HFF-Myc (cell line): ENCODE measurements at regions not wholly inside any gene's neighbourhood (a gene's known extent, or its start where the extent isn't known, plus 50 kb on each side); places are given as distances from the start of the nearest gene placed in this dataset.

ENCODE experiments used
- DNase-seq: peaks from one replicate; pipeline ENCODE4 v3.0.0-alpha.2; 2011; ENCODE audit warnings: low read depth; ENCODE audit errors: extremely low read depth
- H3K4me3 ChIP-seq: replicated peaks from 2 replicates; pipeline ENCODE4 v1.5.1; 2011; ENCODE audit warnings: low read depth, mild to moderate bottlenecking, control low read depth, low read length
- TF ChIP-seq, protein P1 (sequence below): IDR thresholded peaks from 2 replicates; pipeline ENCODE4 v1.5.1; 2012; ENCODE audit warnings: mild to moderate bottlenecking, low read depth, low read length, control low read depth; ENCODE audit errors: missing control alignments

DNA sequence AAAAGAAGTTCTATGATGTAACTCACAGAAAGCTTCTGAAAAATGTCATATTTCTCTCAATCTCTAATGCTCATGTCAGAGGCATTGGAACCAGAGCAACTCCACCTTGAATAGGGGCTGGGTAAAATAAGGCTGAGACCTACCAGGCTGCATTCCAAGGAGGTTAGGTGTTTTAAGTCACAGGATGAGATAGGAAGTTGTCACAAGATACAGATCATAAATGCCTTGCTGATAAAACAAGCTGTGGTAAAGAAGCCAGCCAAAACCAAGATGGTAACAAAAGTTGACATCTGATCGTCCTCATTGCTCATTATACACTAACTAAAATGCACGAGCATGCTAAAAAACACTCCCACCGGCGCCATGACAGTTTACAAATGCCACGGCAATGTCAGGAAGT lies 411.1 kb upstream of the GRIA1 start:
- TF ChIP-seq, protein P1, sequence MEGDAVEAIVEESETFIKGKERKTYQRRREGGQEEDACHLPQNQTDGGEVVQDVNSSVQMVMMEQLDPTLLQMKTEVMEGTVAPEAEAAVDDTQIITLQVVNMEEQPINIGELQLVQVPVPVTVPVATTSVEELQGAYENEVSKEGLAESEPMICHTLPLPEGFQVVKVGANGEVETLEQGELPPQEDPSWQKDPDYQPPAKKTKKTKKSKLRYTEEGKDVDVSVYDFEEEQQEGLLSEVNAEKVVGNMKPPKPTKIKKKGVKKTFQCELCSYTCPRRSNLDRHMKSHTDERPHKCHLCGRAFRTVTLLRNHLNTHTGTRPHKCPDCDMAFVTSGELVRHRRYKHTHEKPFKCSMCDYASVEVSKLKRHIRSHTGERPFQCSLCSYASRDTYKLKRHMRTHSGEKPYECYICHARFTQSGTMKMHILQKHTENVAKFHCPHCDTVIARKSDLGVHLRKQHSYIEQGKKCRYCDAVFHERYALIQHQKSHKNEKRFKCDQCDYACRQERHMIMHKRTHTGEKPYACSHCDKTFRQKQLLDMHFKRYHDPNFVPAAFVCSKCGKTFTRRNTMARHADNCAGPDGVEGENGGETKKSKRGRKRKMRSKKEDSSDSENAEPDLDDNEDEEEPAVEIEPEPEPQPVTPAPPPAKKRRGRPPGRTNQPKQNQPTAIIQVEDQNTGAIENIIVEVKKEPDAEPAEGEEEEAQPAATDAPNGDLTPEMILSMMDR = no peak
- DNase-seq = no peak
- H3K4me3 ChIP-seq = no peak overlapping the region

DNA sequence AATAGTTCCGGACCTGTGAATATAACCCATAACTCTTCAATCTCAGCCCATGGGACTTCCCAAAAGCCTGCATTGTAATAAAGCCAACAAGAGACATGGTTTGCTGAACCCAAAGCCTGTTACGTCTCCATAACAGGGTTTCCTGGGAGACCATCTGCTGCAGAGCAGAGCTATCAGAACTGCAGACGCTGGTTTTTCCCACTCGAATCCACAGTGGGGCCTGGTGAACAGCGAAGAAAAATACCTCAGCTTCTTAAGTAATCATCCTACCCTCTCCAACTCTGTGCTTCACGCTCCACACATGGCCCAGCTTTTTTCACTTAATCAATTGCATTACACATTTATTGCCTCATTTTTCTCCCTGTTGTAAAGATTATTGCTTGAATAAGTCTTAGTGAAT lies 409.5 kb upstream of the GRIA1 start:
- no peak for DNase-seq
- TF ChIP-seq, protein P1 = no peak
- H3K4me3 ChIP-seq = no peak overlapping the region

DNA sequence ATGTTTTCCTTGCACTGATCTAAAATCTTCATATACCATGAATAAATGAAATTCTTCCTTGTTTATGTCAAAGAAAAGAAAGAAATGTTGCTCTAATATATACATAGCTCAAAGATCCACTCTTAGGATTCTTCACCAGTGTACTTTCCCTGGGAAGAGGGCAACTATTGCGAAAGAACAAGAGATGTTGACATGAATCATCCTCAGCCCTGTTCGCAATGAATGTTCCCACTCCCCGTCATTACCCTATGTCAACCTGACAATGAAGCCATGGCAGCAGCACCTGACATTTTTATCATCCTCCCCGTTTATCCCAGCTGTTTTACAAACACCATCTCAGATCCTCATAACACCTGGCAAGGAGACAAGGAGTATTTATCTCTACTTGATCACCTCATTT lies 409.1 kb upstream of the GRIA1 start:
- DNase-seq = no peak
- no peak overlapping the region for H3K4me3 ChIP-seq
- TF ChIP-seq, protein P1 = no peak

DNA sequence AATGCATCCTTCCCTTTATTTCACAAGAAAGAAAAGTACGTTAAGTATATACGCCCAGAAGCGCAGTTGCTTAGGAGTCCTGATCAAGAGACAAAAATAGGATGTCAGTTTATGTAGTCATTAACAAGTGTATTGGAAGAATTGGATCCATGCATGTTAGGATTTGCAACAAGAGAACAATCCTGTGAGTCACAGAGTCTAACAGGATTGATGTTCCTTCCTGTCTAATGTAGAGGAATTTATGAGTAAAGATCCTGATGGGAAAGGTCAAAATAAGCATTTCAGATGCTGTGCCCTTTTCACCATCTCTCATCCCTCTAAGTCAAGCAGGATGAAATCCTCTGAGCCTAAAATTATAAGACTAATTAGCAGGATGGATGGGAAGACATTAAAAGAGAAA lies 406.0 kb upstream of the GRIA1 start:
- no peak overlapping the region for H3K4me3 ChIP-seq
- DNase-seq = no peak
- TF ChIP-seq, protein P1 = no peak

DNA sequence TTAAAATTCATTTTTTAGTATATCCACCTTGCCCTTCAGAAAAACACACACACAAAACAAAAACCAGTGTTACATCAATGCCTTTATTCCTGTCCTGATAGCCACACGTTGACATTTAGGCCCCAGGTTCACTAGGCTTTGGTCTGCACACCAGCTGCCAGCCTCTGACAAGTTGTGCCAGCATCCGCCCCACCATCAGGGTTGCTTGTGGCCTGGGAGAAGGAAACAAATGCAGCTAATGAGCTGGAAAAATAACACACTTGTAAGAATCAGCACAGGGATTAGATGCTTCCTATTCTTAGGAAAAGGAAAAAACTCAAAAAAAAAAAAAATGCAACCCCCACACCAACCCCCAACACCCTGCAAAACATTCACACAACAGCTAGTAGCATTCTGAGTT lies 404.0 kb upstream of the GRIA1 start:
- DNase-seq = no peak
- TF ChIP-seq, protein P1 = no peak
- no peak overlapping the region for H3K4me3 ChIP-seq

DNA sequence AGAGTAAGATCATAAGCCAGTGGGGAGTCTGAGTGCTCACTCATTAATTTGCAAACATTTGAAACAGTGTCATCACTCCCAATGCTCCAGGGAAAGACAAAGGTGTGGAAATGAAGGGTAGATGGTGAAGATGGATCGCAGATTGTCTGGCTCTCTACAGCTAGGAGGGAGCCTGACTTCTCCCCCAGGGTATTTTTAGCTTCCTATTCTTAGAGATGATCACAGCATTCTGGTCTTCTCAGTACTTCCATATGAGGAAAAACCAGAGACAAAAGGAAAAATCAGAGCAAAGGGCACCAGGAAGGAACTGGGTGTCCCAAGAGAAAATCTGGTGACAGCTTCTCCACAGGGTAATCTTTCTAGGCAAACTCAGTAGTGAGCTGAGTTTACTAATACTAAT lies 401.9 kb upstream of the GRIA1 start:
- H3K4me3 ChIP-seq = no peak overlapping the region
- DNase-seq = no peak
- TF ChIP-seq, protein P1 = no peak

DNA sequence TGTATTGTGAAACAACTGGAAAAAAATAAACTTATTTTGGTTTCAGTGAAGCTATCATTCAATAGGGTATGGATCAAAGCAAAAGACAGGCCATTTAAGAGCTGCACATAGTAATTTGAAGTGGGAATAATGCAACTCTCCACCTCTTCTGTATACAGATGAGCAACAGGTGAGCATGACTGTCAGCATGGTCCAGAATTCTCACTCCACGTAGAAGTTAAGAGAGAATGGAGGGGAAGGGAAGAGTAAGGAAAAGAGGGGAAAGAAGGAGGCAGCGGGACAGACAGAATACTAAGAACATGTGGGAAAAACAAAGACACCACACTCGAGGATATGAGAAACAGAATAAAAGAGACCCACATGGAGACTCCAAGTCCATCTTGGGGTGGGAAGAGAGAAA lies 396.1 kb upstream of the GRIA1 start:
- no peak for DNase-seq
- no peak overlapping the region for H3K4me3 ChIP-seq
- TF ChIP-seq, protein P1 = no peak
